ENCODE measurements at regions not wholly inside any gene's neighbourhood (a gene's known extent, or its start where the extent isn't known, plus 50 kb on each side); places are given as distances from the start of the nearest gene placed in this dataset.
"Not testable (repeated sequence)": the region's sequence is repeated elsewhere in the genome, so short reads cannot be mapped to it uniquely, and the experiment has no call there.

DNA sequence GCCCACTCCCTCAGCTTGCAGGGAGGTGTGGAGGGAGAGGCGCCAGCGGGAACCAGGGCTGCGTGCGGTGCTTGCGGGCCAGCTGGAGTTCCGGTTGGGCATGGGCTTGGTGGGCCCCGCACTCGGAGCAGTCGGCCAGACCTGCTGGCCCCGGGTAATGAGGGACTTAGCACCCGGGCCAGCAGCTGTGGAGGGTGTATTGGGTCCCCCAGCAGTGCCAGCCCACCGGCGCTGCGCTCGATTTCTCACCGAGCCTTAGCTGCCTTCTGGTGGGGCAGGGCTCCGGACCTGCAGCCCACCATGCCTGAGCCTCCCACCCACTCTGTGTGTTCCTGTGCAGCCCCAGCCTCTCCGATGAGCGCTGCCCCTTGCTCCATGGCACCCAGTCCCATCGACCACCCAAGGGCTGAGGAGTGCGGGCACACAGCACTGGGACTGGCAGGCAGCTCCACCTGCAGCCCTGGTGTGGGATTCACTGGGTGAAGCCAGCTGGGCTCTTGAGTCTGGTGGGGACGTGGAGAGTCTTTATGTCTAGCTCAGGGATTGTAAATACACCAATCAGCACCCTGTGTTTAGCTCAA lies 254.0 kb downstream of the DSC3 start:
- H3K27me3 ChIP-seq (ENCODE audit: control insufficient read depth in 2 of 2, insufficient read depth in 2 of 2, low read length in 2 of 2); H3K9me3 ChIP-seq (ENCODE audit: control insufficient read depth in 2 of 2, low read length in 2 of 2); H3K4me1 ChIP-seq (ENCODE audit: control insufficient read depth in 2 of 2, insufficient read depth in 2 of 2, low read length in 2 of 2); H3K36me3 ChIP-seq (ENCODE audit: control insufficient read depth in 2 of 2, insufficient read depth in 2 of 2, low read length in 2 of 2); H3K4me3 ChIP-seq (ENCODE audit: low read length in 2 of 2); H3K27ac ChIP-seq (ENCODE audit: low read depth in 2 of 2, low read length in 2 of 2); H3K9ac ChIP-seq (ENCODE audit: low read depth in 1 of 2, low read length in 2 of 2): not testable (repeated sequence)

DNA sequence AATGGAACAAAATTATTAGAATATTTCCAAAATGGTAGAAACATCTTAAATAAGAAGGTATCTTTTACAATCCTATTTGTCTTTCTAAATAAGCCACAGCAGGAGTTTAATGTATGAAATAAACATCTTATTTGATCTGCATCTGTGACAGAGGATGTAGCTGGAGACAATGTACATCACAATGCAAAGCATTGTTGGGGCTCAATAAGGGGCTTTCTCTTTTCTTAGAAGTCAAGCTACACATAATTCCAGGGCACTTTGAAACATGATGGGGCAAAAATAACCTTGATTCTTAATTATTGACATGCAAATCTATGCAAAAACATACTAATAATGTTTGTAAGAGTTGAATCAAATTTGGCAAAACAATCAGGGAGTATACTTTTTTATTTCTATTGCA lies 255.1 kb downstream of the DSC3 start:
- no peak overlapping the region for H3K9ac ChIP-seq (ENCODE audit: low read depth in 1 of 2, low read length in 2 of 2)
- H3K27me3 ChIP-seq (ENCODE audit: control insufficient read depth in 2 of 2, insufficient read depth in 2 of 2, low read length in 2 of 2) = no peaks in the 10 kb centered on the region
- no peaks in the 10 kb centered on the region for H3K9me3 ChIP-seq (ENCODE audit: control insufficient read depth in 2 of 2, low read length in 2 of 2)
- H3K4me1 ChIP-seq (ENCODE audit: control insufficient read depth in 2 of 2, insufficient read depth in 2 of 2, low read length in 2 of 2) = no peaks in the 10 kb centered on the region
- H3K4me3 ChIP-seq (ENCODE audit: low read length in 2 of 2) = no peak overlapping the region
- no peak overlapping the region for H3K27ac ChIP-seq (ENCODE audit: low read depth in 2 of 2, low read length in 2 of 2)
- H3K36me3 ChIP-seq (ENCODE audit: control insufficient read depth in 2 of 2, insufficient read depth in 2 of 2, low read length in 2 of 2) = no peaks in the 10 kb centered on the region

- Histone ChIP-seq H3K4me1 (ENCODE audit: control insufficient read depth in 2 of 2, insufficient read depth in 2 of 2, low read length in 2 of 2) (no peaks in the 10 kb centered on the region), H3K4me3 (ENCODE audit: low read length in 2 of 2) (no peak overlapping the region), H3K27me3 (ENCODE audit: control insufficient read depth in 2 of 2, insufficient read depth in 2 of 2, low read length in 2 of 2) (no peaks in the 10 kb centered on the region), H3K9me3 (ENCODE audit: control insufficient read depth in 2 of 2, low read length in 2 of 2) (no peaks in the 10 kb centered on the region), H3K9ac (ENCODE audit: low read depth in 1 of 2, low read length in 2 of 2) (no peak overlapping the region), H3K36me3 (ENCODE audit: control insufficient read depth in 2 of 2, insufficient read depth in 2 of 2, low read length in 2 of 2) (no peaks in the 10 kb centered on the region), H3K27ac (ENCODE audit: low read depth in 2 of 2, low read length in 2 of 2) (no peak overlapping the region)
Observed at GRCh38 chr18:30781601-30782000, 260.9 kb downstream of the DSC3 start.

GRCh38 chr18:30775629-30776028 lies 266.9 kb downstream of the DSC3 start:
- H3K9ac ChIP-seq (ENCODE audit: low read depth in 1 of 2, low read length in 2 of 2) = no peak overlapping the region
- H3K9me3 ChIP-seq (ENCODE audit: control insufficient read depth in 2 of 2, low read length in 2 of 2) = no peaks in the 10 kb centered on the region
- H3K4me1 ChIP-seq (ENCODE audit: control insufficient read depth in 2 of 2, insufficient read depth in 2 of 2, low read length in 2 of 2) = no peaks in the 10 kb centered on the region
- H3K36me3 ChIP-seq (ENCODE audit: control insufficient read depth in 2 of 2, insufficient read depth in 2 of 2, low read length in 2 of 2) = no peaks in the 10 kb centered on the region
- H3K27me3 ChIP-seq (ENCODE audit: control insufficient read depth in 2 of 2, insufficient read depth in 2 of 2, low read length in 2 of 2) = no peaks in the 10 kb centered on the region
- no peak overlapping the region for H3K4me3 ChIP-seq (ENCODE audit: low read length in 2 of 2)
- no peak overlapping the region for H3K27ac ChIP-seq (ENCODE audit: low read depth in 2 of 2, low read length in 2 of 2)

GRCh38 chr18:30772170-30772569 lies 270.4 kb downstream of the DSC3 start:
- not testable (repeated sequence) for H3K27ac ChIP-seq (ENCODE audit: low read depth in 2 of 2, low read length in 2 of 2)

GRCh38 chr18:30766053-30766452 lies 276.5 kb downstream of the DSC3 start:
- H3K4me1 ChIP-seq (ENCODE audit: control insufficient read depth in 2 of 2, insufficient read depth in 2 of 2, low read length in 2 of 2) = no peaks in the 10 kb centered on the region
- H3K4me3 ChIP-seq (ENCODE audit: low read length in 2 of 2) = no peak overlapping the region
- no peaks in the 10 kb centered on the region for H3K9me3 ChIP-seq (ENCODE audit: control insufficient read depth in 2 of 2, low read length in 2 of 2)
- no peaks in the 10 kb centered on the region for H3K27me3 ChIP-seq (ENCODE audit: control insufficient read depth in 2 of 2, insufficient read depth in 2 of 2, low read length in 2 of 2)
- H3K36me3 ChIP-seq (ENCODE audit: control insufficient read depth in 2 of 2, insufficient read depth in 2 of 2, low read length in 2 of 2) = no peaks in the 10 kb centered on the region
- H3K9ac ChIP-seq (ENCODE audit: low read depth in 1 of 2, low read length in 2 of 2) = no peak overlapping the region
- H3K27ac ChIP-seq (ENCODE audit: low read depth in 2 of 2, low read length in 2 of 2) = no peak overlapping the region

More at GRCh38 chr18:30772170-30772569, 270.4 kb downstream of the DSC3 start:
- H3K9ac ChIP-seq (ENCODE audit: low read depth in 1 of 2, low read length in 2 of 2); H3K4me3 ChIP-seq (ENCODE audit: low read length in 2 of 2); H3K4me1 ChIP-seq (ENCODE audit: control insufficient read depth in 2 of 2, insufficient read depth in 2 of 2, low read length in 2 of 2); H3K36me3 ChIP-seq (ENCODE audit: control insufficient read depth in 2 of 2, insufficient read depth in 2 of 2, low read length in 2 of 2); H3K27me3 ChIP-seq (ENCODE audit: control insufficient read depth in 2 of 2, insufficient read depth in 2 of 2, low read length in 2 of 2); H3K9me3 ChIP-seq (ENCODE audit: control insufficient read depth in 2 of 2, low read length in 2 of 2): not testable (repeated sequence)

GRCh38 chr18:30765247-30765646 lies 277.3 kb downstream of the DSC3 start:
- H3K9ac ChIP-seq (ENCODE audit: low read depth in 1 of 2, low read length in 2 of 2) = no peak overlapping the region
- H3K36me3 ChIP-seq (ENCODE audit: control insufficient read depth in 2 of 2, insufficient read depth in 2 of 2, low read length in 2 of 2) = no peaks in the 10 kb centered on the region
- H3K27me3 ChIP-seq (ENCODE audit: control insufficient read depth in 2 of 2, insufficient read depth in 2 of 2, low read length in 2 of 2) = no peaks in the 10 kb centered on the region
- H3K4me3 ChIP-seq (ENCODE audit: low read length in 2 of 2) = no peak overlapping the region
- no peaks in the 10 kb centered on the region for H3K9me3 ChIP-seq (ENCODE audit: control insufficient read depth in 2 of 2, low read length in 2 of 2)
- H3K27ac ChIP-seq (ENCODE audit: low read depth in 2 of 2, low read length in 2 of 2) = no peak overlapping the region
- no peaks in the 10 kb centered on the region for H3K4me1 ChIP-seq (ENCODE audit: control insufficient read depth in 2 of 2, insufficient read depth in 2 of 2, low read length in 2 of 2)

- Histone ChIP-seq H3K27ac (ENCODE audit: low read depth in 2 of 2, low read length in 2 of 2) (no peak overlapping the region), H3K36me3 (ENCODE audit: control insufficient read depth in 2 of 2, insufficient read depth in 2 of 2, low read length in 2 of 2) (no peaks in the 10 kb centered on the region), H3K4me3 (ENCODE audit: low read length in 2 of 2) (no peak overlapping the region), H3K4me1 (ENCODE audit: control insufficient read depth in 2 of 2, insufficient read depth in 2 of 2, low read length in 2 of 2) (no peaks in the 10 kb centered on the region), H3K9ac (ENCODE audit: low read depth in 1 of 2, low read length in 2 of 2) (no peak overlapping the region), H3K9me3 (ENCODE audit: control insufficient read depth in 2 of 2, low read length in 2 of 2) (no peaks in the 10 kb centered on the region), H3K27me3 (ENCODE audit: control insufficient read depth in 2 of 2, insufficient read depth in 2 of 2, low read length in 2 of 2) (no peaks in the 10 kb centered on the region)
Observed at GRCh38 chr18:30763902-30764350, 278.6 kb downstream of the DSC3 start.

GRCh38 chr18:30754846-30755245 lies 287.7 kb downstream of the DSC3 start:
- Histone ChIP-seq H3K4me1 (ENCODE audit: control insufficient read depth in 2 of 2, insufficient read depth in 2 of 2, low read length in 2 of 2) (no peaks in the 10 kb centered on the region), H3K9ac (ENCODE audit: low read depth in 1 of 2, low read length in 2 of 2) (no peak overlapping the region), H3K27ac (ENCODE audit: low read depth in 2 of 2, low read length in 2 of 2) (no peak overlapping the region), H3K27me3 (ENCODE audit: control insufficient read depth in 2 of 2, insufficient read depth in 2 of 2, low read length in 2 of 2) (no peaks in the 10 kb centered on the region), H3K36me3 (ENCODE audit: control insufficient read depth in 2 of 2, insufficient read depth in 2 of 2, low read length in 2 of 2) (no peaks in the 10 kb centered on the region), H3K4me3 (ENCODE audit: low read length in 2 of 2) (no peak overlapping the region), H3K9me3 (ENCODE audit: control insufficient read depth in 2 of 2, low read length in 2 of 2) (no peaks in the 10 kb centered on the region)

GRCh38 chr18:30748541-30748940 lies 294.0 kb downstream of the DSC3 start:
- Histone ChIP-seq H3K4me1 (ENCODE audit: control insufficient read depth in 2 of 2, insufficient read depth in 2 of 2, low read length in 2 of 2) (no peaks in the 10 kb centered on the region), H3K36me3 (ENCODE audit: control insufficient read depth in 2 of 2, insufficient read depth in 2 of 2, low read length in 2 of 2) (no peaks in the 10 kb centered on the region), H3K27ac (ENCODE audit: low read depth in 2 of 2, low read length in 2 of 2) (no peak overlapping the region), H3K9me3 (ENCODE audit: control insufficient read depth in 2 of 2, low read length in 2 of 2) (no peaks in the 10 kb centered on the region), H3K9ac (ENCODE audit: low read depth in 1 of 2, low read length in 2 of 2) (no peak overlapping the region), H3K4me3 (ENCODE audit: low read length in 2 of 2) (no peak overlapping the region), H3K27me3 (ENCODE audit: control insufficient read depth in 2 of 2, insufficient read depth in 2 of 2, low read length in 2 of 2) (no peaks in the 10 kb centered on the region)

GRCh38 chr18:30746224-30746623 lies 296.3 kb downstream of the DSC3 start:
- H3K4me1 ChIP-seq (ENCODE audit: control insufficient read depth in 2 of 2, insufficient read depth in 2 of 2, low read length in 2 of 2) = no peaks in the 10 kb centered on the region
- no peak overlapping the region for H3K4me3 ChIP-seq (ENCODE audit: low read length in 2 of 2)
- no peak overlapping the region for H3K27ac ChIP-seq (ENCODE audit: low read depth in 2 of 2, low read length in 2 of 2)
- H3K9me3 ChIP-seq (ENCODE audit: control insufficient read depth in 2 of 2, low read length in 2 of 2) = no peaks in the 10 kb centered on the region
- H3K27me3 ChIP-seq (ENCODE audit: control insufficient read depth in 2 of 2, insufficient read depth in 2 of 2, low read length in 2 of 2) = no peaks in the 10 kb centered on the region
- H3K9ac ChIP-seq (ENCODE audit: low read depth in 1 of 2, low read length in 2 of 2) = no peak overlapping the region
- no peaks in the 10 kb centered on the region for H3K36me3 ChIP-seq (ENCODE audit: control insufficient read depth in 2 of 2, insufficient read depth in 2 of 2, low read length in 2 of 2)

Measured in mucosa of rectum (tissue), 2 donors.